ENCODE measurements at regions not wholly inside any gene's neighbourhood (a gene's known extent, or its start where the extent isn't known, plus 50 kb on each side); places are given as distances from the start of the nearest gene placed in this dataset.

- TF ChIP-seq CTCF (IDR thresholded peaks at IDR 0.05; ENCODE audit: low read depth, low read length) (no peak), POLR2A (IDR thresholded peaks at IDR 0.05; ENCODE audit: extremely low read depth, insufficient read length) (no peak), MYC (IDR thresholded peaks at IDR 0.05; ENCODE audit: low read depth, low read length) (no peak), MAX (IDR thresholded peaks at IDR 0.05; ENCODE audit: low read depth, low read length) (no peak)
- no peak for DNase-seq (ENCODE audit: low read depth)
- no peak overlapping the region for H3K4me3 ChIP-seq (ENCODE audit: low read depth, low read length)
Measured at GRCh38 chr12:115872212-115872611, 405.3 kb downstream of the MED13L start.

- H3K4me3 ChIP-seq (ENCODE audit: low read depth, low read length), result no peak overlapping the region
- TF ChIP-seq MAX (IDR thresholded peaks at IDR 0.05; ENCODE audit: low read depth, low read length) (no peak), CTCF (IDR thresholded peaks at IDR 0.05; ENCODE audit: low read depth, low read length) (peak; percentile 88)
- peak; percentile 64 for DNase-seq (ENCODE audit: low read depth)
Measured at GRCh38 chr12:115871714-115872113, 405.8 kb downstream of the MED13L start.

- DNase-seq (ENCODE audit: low read depth), result no peak
- TF ChIP-seq MYC (IDR thresholded peaks at IDR 0.05; ENCODE audit: low read depth, low read length) (no peak), POLR2A (IDR thresholded peaks at IDR 0.05; ENCODE audit: extremely low read depth, insufficient read length) (no peak), CTCF (IDR thresholded peaks at IDR 0.05; ENCODE audit: low read depth, low read length) (no peak), MAX (IDR thresholded peaks at IDR 0.05; ENCODE audit: low read depth, low read length) (no peak)
- no peak overlapping the region for H3K4me3 ChIP-seq (ENCODE audit: low read depth, low read length)
Measured at GRCh38 chr12:115870510-115870909, 407.0 kb downstream of the MED13L start.

- TF ChIP-seq POLR2A (IDR thresholded peaks at IDR 0.05; ENCODE audit: extremely low read depth, insufficient read length), result no peak
- TF ChIP-seq MYC (IDR thresholded peaks at IDR 0.05; ENCODE audit: low read depth, low read length), result no peak
- no peak for TF ChIP-seq CTCF (IDR thresholded peaks at IDR 0.05; ENCODE audit: low read depth, low read length)
- no peak for DNase-seq (ENCODE audit: low read depth)
- no peak overlapping the region for H3K4me3 ChIP-seq (ENCODE audit: low read depth, low read length)
Measured at GRCh38 chr12:115870021-115870420, 407.5 kb downstream of the MED13L start.

- no peak overlapping the region for H3K4me3 ChIP-seq (ENCODE audit: low read depth, low read length)
- no peak for DNase-seq (ENCODE audit: low read depth)
- no peak for TF ChIP-seq MYC (IDR thresholded peaks at IDR 0.05; ENCODE audit: low read depth, low read length)
- no peak for TF ChIP-seq POLR2A (IDR thresholded peaks at IDR 0.05; ENCODE audit: extremely low read depth, insufficient read length)
- TF ChIP-seq MAX (IDR thresholded peaks at IDR 0.05; ENCODE audit: low read depth, low read length), result no peak
- no peak for TF ChIP-seq CTCF (IDR thresholded peaks at IDR 0.05; ENCODE audit: low read depth, low read length)
Measured at GRCh38 chr12:115869604-115870003, 407.9 kb downstream of the MED13L start.

GRCh38 chr12:115868624-115869023, 408.9 kb downstream of the MED13L start:
- TF ChIP-seq MYC (IDR thresholded peaks at IDR 0.05; ENCODE audit: low read depth, low read length) (no peak), POLR2A (IDR thresholded peaks at IDR 0.05; ENCODE audit: extremely low read depth, insufficient read length) (no peak), CTCF (IDR thresholded peaks at IDR 0.05; ENCODE audit: low read depth, low read length) (no peak), MAX (IDR thresholded peaks at IDR 0.05; ENCODE audit: low read depth, low read length) (no peak)
- H3K4me3 ChIP-seq (ENCODE audit: low read depth, low read length), result no peak overlapping the region
- no peak for DNase-seq (ENCODE audit: low read depth)
